Fibroblast of lung (primary cell): ENCODE measurements at regions not wholly inside any gene's neighbourhood (a gene's known extent, or its start where the extent isn't known, plus 50 kb on each side); places are given as distances from the start of the nearest gene placed in this dataset.

ENCODE experiments used
- DNase-seq, 2 donors: peaks; one replicate each; pipeline versions ENCODE4 v3.0.0 to v3.0.0-alpha.2; 2010; ENCODE audit warnings: low read depth in 2 of 2
- H2AFZ ChIP-seq: 2 replicates; pipeline ENCODE4 v1.5.1; 2012; ENCODE audit warnings: low read length, control low read depth, inconsistent platforms
- H3K27ac ChIP-seq: 2 replicates; pipeline ENCODE4 v1.5.1; 2011; ENCODE audit warnings: low read length, control low read depth; ENCODE audit not compliant: insufficient read depth
- H3K27me3 ChIP-seq: 2 replicates; pipeline ENCODE4 v1.5.1; 2011; ENCODE audit warnings: mild to moderate bottlenecking, low read length; ENCODE audit not compliant: control insufficient read depth, insufficient read depth
- H3K36me3 ChIP-seq: 2 replicates; pipeline ENCODE4 v1.5.1; 2011; ENCODE audit warnings: low read length; ENCODE audit not compliant: control insufficient read depth, insufficient read depth
- H3K4me1 ChIP-seq: 2 replicates; pipeline ENCODE4 v1.5.1; 2011; ENCODE audit warnings: low read length; ENCODE audit not compliant: control insufficient read depth, insufficient read depth; ENCODE audit errors: extremely low read depth
- H3K4me2 ChIP-seq: 2 replicates; pipeline ENCODE4 v1.5.1; 2011; ENCODE audit warnings: low read length, control low read depth; ENCODE audit not compliant: insufficient read depth; ENCODE audit errors: extremely low read depth
- H3K4me3 ChIP-seq, 4 experiments: fragments of 200-600 bp in 1 of 4; sonication (generic) in 1 of 4; replicated peaks in 1 of 4; 2 replicates each; pipeline ENCODE4 v1.5.1; 2011 to 2016; ENCODE audit warnings: low read length in 4 of 4, low read depth in 3 of 4, mild to moderate bottlenecking in 3 of 4, control low read depth in 2 of 4, inconsistent platforms in 1 of 4, mixed read lengths in 1 of 4; ENCODE audit not compliant: insufficient read depth in 1 of 4; ENCODE audit errors: control extremely low read depth in 1 of 4
- H3K79me2 ChIP-seq: 2 replicates; pipeline ENCODE4 v1.5.1; 2012; ENCODE audit warnings: mild to moderate bottlenecking, low read length, inconsistent platforms; ENCODE audit not compliant: control insufficient read depth, insufficient read depth
- H3K9ac ChIP-seq: 2 replicates; pipeline ENCODE4 v1.5.1; 2011; ENCODE audit warnings: mild to moderate bottlenecking, low read length, control low read depth; ENCODE audit not compliant: insufficient read depth
- H3K9me3 ChIP-seq: 2 replicates; pipeline ENCODE4 v1.5.1; 2012; ENCODE audit warnings: low read depth, low read length; ENCODE audit not compliant: control insufficient read depth, insufficient read depth
- H4K20me1 ChIP-seq: 2 replicates; pipeline ENCODE4 v1.5.1; 2011; ENCODE audit warnings: low read length; ENCODE audit not compliant: control insufficient read depth, insufficient read depth; ENCODE audit errors: extremely low read depth
- CTCF ChIP-seq, 2 donors: IDR thresholded peaks in 1 of 2; conservative IDR thresholded peaks in 1 of 2; 1 replicate in 1 of 2; 2 replicates in 1 of 2; pipeline ENCODE4 v1.5.1; 2011 to 2012; ENCODE audit warnings: low read length in 2 of 2, control low read depth in 1 of 2, inconsistent platforms in 1 of 2, low read depth in 1 of 2, mild to moderate bottlenecking in 1 of 2
- EZH2 ChIP-seq: IDR thresholded peaks from 2 replicates; pipeline ENCODE4 v1.5.1; 2012; ENCODE audit warnings: low read length, control low read depth, mild to moderate bottlenecking; ENCODE audit errors: missing control alignments

DNA sequence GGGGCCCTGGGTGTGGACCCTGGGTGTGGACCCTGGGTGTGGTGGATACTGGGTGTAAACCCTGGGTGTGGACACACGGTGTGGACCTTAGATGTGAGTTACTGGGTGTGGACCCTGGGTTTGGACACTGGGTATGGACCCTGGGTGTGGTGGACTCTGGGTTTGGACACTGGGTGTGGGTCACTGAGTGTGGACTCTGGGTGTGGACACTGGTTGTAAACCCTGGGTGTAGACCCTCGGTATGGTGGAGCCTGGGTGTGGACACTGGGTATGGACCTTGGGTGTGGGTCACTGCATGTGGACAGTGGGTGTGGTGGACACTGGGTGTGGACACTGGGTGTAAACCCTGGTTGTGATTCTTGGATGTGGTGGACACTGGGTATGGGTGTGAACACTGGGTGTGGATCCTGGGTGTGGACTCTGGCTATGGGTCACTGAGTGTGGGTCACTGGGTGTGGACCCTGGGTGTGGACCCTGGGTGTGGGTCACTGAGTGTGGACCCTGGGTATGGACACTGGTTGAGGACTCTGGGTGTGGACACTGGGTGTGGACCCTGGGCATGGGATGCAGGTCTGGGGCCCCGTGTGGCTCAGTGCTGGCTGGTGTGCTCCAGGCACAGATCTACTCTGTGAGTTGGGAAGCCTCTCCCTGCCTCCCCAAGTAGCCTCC is 356.2 kb downstream of the GLRX3 start:
- H3K4me3 ChIP-seq = no peak overlapping the region
- no peak overlapping the region for H3K4me2 ChIP-seq
- H3K79me2 ChIP-seq = no peaks in the 10 kb centered on the region
- no peaks in the 10 kb centered on the region for H3K36me3 ChIP-seq
- no peaks in the 10 kb centered on the region for H3K27me3 ChIP-seq
- H3K9ac ChIP-seq = no peak overlapping the region
- H3K9me3 ChIP-seq = no peaks in the 10 kb centered on the region
- TF ChIP-seq EZH2 = no peak
- no peak for TF ChIP-seq CTCF (conservative IDR thresholded peaks at IDR 0.05 in 1 of 2, IDR thresholded peaks at IDR 0.05 in 1 of 2; ENCODE audit: low read depth in 1 of 2, low read length in 2 of 2)
- H3K27ac ChIP-seq = no peak overlapping the region
- no peaks in the 10 kb centered on the region for H4K20me1 ChIP-seq
- no peaks in the 10 kb centered on the region for H3K4me1 ChIP-seq
- no peak overlapping the region for H2AFZ ChIP-seq
- no peak for DNase-seq

DNA sequence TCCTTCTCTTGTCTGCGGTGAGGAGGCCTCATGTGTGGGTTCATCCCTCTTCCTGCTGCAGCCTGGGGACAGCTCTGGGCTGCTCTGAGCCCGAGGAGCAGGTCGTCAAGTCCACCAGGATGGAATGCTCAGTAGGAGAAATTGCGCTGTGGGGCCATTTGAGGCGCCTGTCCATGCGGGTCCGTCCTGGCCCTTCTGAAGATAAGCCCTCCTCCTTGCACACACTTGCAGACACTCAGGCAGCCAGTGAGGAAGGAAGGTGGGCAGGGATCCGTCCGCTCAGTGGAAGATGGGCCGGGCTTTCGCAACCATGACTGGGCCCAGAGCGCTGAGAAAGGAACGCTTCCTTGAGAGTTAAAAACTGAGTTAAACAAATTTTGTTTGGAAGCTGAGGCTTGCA is 356.8 kb downstream of the GLRX3 start:
- no peaks in the 10 kb centered on the region for H4K20me1 ChIP-seq
- H3K36me3 ChIP-seq = no peaks in the 10 kb centered on the region

More for the DNA sequence above, 356.8 kb downstream of the GLRX3 start:
- Histone ChIP-seq H3K4me2 (no peak overlapping the region), H3K79me2 (no peaks in the 10 kb centered on the region), H3K27me3 (no peaks in the 10 kb centered on the region), H3K4me3 (no peak overlapping the region), H3K4me1 (no peaks in the 10 kb centered on the region), H2AFZ (no peak overlapping the region), H3K9ac (no peak overlapping the region), H3K27ac (no peak overlapping the region), H3K9me3 (no peaks in the 10 kb centered on the region)
- DNase-seq = no peak
- TF ChIP-seq CTCF (conservative IDR thresholded peaks at IDR 0.05 in 1 of 2, IDR thresholded peaks at IDR 0.05 in 1 of 2; ENCODE audit: low read depth in 1 of 2, low read length in 2 of 2) (no peak), EZH2 (no peak)
